HG03378 (cell line): ENCODE measurements at regions not wholly inside any gene's neighbourhood (a gene's known extent, or its start where the extent isn't known, plus 50 kb on each side); places are given as distances from the start of the nearest gene placed in this dataset.

Source experiments
- ATAC-seq: cut with Tn5 transposase; IDR thresholded peaks from one replicate; pipeline ENCODE4 v1.9.1; 2021; ENCODE audit warnings: mild to moderate bottlenecking, moderate library complexity; ENCODE audit not compliant: unreplicated experiment

GRCh38 chr1:232263452-232263851 lies 366.5 kb downstream of the SIPA1L2 start:
- ATAC-seq, result no peak

- no peak for ATAC-seq
Measured at GRCh38 chr1:232262991-232263390, 366.9 kb downstream of the SIPA1L2 start.

GRCh38 chr1:232260861-232261260 lies 369.1 kb downstream of the SIPA1L2 start:
- no peak for ATAC-seq

DNA sequence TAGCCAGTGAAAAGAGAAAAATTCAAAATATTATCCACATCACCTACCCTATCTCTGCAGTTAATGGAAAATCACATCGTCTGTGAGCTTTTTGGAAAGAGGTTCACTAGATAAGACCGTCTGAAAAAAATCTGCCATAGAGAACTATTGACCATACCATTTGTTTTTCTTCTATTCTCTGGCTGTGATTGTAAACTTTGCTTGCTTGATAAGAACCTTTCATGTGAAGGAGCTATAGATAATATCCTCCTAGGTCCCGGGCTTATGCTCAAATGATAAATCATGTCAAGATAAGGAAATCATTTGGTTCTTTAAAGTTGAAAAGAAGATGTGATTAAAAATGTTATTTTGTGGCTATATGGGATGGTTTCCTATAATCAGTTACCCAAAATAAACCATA lies 369.9 kb downstream of the SIPA1L2 start:
- no peak for ATAC-seq

DNA sequence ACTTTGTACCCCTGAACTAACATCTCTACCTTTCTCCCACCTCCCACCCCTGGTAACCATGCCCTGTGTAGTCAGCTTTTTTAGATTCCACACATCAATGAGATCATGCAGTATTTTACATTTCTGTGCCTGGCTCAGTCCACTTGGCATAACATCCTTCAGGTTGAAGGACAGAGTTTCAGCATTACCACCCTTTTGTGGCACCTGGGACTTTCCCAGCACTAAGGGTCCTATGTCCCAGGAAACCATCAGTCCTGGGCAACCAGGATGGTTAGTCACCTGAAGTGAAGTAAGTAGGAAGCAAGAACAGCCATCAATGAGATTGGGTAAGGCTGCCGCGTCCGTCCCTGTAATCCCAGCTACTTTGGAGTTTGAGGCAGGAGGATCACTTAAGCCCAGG lies 370.6 kb downstream of the SIPA1L2 start:
- ATAC-seq, result no peak

DNA sequence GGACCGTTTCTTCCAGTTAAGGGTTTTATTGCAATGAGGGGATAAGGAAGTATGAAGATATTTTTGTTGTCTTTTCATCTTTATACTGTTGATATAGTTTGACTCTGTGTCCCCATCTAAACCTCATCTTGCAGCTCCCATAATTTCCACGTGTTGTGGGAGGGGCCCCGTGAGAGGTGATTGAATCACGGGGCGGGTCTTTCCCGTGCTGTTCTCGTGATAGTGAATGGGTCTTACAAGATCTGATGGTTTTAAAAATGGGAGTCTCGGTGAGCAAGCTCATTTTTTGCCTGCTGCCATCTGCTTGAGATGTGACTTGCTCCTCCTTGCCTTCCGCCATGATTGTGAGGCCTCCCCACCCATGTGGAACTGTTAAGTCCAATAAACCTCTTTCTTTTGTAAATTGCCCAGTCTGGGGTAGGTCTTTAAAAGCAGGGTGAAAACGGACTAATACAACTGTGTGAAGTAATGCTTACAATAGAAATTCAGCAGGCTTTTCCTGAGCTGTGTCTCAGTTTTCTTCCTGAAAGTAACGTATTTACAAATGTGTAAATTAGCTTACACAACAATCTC lies 377.3 kb downstream of the SIPA1L2 start:
- ATAC-seq, result no peak

DNA sequence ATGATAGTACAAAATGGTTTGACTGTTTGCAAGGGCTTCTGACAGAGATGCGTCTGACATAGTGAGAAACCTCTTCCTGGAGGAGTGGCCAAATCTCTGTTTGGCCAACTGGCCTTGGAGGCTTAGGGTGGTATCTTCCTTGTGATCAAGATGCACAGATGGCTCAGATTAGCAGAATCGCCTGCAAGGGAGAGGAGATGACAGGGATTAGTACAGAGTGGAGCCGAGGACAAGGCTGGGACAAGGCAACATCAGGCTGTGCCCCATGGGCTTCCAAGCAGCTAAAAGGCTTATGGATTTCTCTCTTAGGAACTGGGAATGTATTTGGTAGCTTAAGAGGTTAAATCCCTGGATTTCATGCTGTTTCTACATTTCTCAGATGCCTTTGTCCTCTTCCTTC lies 379.1 kb downstream of the SIPA1L2 start:
- ATAC-seq, result no peak

GRCh38 chr1:232249861-232250777 lies 379.8 kb downstream of the SIPA1L2 start:
- no peak for ATAC-seq

- no peak for ATAC-seq
Measured at GRCh38 chr1:232249339-232249738, 380.6 kb downstream of the SIPA1L2 start.

GRCh38 chr1:232248276-232248820 lies 381.6 kb downstream of the SIPA1L2 start:
- ATAC-seq, result no peak

DNA sequence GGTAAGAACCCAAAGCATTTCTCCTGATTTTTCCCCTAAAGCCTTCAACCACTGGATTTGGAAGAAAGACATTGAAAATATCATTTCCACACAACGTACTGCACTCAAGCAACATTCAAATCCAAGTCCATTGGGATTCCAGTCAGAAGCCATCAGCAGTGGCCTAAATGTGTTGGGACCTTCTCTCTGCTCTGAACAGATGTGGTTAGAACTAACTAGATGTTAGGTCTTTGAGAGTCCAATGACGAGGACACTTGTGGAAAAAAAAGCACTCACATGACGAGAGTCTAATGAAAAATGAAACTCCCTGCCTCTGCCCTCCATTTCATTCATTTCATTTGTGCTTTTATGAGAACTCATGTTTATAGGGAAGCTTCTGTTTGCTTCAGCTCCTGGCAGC lies 382.3 kb downstream of the SIPA1L2 start:
- ATAC-seq, result no peak

GRCh38 chr1:232244426-232244825 lies 385.5 kb downstream of the SIPA1L2 start:
- ATAC-seq, result no peak

DNA sequence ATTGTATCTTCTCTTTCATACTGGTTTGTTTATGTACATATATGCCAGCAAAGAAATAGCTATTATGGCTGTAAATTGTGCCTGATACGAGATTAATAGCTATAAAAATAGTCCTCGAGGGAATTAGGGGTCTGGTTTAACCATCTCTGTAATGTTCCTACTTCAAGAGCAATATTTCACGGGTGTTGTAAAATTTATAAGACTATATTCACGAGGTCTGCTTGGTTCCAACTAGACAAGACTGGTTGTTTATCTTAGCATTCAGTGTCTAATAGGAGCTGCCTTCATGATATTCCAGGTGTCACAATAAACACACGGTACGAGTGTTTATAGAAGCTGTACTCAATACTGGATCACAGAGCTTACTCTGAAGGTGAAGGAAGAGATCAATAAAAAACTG lies 389.9 kb downstream of the SIPA1L2 start:
- no peak for ATAC-seq

DNA sequence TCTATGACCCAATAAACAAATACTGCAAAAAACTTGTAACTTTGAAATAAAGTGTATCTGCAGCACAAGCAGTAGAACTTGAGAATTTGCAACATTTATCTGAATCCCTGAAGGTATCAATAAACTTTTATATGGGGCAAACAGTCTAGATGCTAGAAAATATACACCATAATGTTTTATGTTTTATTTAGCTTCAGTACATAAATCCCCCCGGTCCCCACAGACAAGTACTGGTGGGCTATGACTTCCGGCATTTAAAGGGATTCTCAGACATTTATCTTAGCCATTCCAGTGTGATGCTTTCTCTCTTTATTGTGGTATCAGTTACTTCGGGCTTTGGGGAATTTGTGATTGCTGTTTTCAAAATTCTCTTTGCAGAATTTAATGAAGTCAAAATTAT lies 390.4 kb downstream of the SIPA1L2 start:
- ATAC-seq, result no peak

DNA sequence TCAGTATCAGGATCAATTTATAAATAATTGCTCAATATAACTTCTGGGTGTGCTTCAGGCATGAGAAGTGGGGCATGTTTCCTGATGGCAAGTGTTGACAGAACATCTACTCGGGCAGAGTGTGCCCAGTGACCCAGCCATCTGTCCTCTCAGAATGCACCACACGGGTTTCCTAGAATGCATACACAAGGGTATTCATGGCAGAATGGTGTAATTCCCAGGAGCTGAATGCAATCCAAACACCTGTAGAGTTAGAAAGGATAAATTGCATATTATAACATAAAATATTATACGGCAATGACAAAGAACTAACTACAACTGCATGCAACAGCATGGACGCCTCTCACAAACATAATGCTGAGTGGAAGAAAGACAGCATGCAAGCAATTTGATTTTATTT lies 391.9 kb downstream of the SIPA1L2 start:
- no peak for ATAC-seq

GRCh38 chr1:232227306-232227705 lies 402.6 kb downstream of the SIPA1L2 start:
- no peak for ATAC-seq

DNA sequence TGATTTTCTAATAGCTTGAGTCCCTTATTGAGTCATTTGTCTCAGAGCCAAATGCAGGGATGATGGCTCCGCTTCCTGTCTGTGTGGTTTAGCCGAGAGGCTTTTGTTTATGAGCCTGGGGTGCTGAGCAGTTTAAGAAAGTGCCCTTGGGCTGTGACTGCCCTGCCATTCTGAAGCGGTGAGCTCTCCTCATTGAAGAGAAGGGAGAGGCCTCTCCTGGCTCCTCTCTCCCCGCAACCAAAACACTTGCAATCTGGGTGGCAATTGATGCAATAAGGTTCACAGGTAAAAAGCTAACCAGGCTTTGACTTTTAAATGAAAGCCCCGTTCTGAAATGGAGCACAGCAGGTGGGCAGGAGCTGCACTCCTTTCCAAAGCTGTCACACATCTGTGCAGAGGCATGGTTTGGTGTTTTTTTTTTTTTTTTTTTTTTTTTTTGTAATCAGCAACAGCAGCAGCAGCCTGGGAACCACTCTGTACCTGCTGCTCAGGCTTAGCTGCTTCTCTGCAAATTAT lies 403.7 kb downstream of the SIPA1L2 start:
- ATAC-seq, result no peak

DNA sequence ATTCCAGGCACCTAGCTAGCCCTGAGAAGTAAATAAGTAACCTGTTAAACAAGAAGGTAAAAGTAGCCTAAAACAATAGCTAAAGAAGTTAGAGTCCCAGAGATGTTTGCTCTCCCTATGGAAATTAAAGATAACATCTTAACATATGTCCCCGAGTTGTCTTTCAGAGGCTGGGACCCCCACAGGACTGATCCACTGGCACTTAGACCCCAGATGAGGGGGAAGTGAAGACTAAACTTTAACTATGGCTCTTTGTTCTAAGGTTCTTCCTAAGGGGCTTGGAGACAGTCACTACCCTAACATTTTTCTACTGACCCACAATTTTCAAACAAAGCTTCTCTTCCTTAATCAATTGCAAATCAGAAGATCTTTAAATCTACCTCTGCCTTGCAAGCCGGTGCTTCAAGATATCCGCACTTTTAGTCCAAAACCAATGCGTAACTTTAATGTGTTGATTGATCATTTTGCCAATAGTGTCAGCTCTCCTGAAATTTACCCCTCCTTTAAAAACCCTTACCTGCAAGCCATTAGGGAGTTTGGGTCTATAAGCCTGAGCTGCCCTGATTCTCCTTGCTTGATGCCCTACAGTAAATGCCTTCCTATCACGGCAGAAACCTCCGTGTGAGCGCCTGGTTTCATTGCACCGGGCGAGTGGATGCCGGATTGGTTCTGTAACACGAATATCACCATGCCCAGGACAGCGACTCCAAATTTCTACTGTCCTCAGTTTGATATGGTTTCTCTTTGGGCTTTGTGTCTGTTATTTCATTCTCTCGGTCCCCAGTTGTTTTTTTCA lies 404.4 kb downstream of the SIPA1L2 start:
- no peak for ATAC-seq

- ATAC-seq, result no peak
Measured at GRCh38 chr1:232223887-232224286, 406.0 kb downstream of the SIPA1L2 start.

DNA sequence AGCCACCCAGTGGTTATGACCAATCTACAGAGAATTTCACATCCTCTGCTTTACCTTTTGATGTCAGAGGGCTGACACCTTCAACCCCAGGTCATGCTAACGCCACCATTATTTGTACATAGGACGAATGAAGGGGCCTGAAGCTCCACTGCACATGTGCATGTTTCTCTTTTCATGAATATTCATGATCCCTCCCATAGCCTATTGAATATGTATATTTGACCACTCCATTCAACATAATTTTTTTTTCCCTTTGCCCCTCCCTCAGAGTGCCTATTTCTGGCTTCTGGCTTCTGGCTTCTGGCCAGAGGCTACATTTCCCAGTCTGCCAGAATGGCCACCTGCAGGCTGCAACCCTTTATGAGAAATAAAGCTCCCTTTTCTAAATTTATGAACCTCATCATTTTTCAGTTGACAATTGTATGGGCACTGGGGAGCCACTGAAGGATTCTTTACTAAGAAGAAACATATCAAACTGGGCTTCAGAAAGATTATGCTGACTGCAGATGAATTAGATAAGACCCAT lies 406.7 kb downstream of the SIPA1L2 start:
- no peak for ATAC-seq

DNA sequence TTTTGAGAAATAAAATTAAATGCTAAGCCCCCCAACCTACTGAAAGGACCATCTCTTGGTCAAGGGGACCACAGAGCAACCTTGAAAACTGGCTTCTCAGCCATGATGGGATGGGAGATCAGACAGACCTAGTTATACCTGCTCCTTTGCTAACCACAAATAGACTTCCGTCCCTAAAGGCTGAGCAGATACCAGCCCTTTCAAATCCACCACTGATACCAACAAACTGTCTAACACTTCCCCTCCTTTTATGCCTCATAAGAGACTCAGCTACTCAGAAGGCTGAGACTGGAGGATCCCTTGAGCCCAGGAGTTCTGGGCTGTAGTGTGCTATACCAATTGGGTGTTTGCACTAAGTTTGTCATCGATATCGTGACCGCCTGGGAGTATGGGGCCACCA lies 407.3 kb downstream of the SIPA1L2 start:
- ATAC-seq, result no peak
